ENCODE measurements at regions not wholly inside any gene's neighbourhood (a gene's known extent, or its start where the extent isn't known, plus 50 kb on each side); places are given as distances from the start of the nearest gene placed in this dataset.
A peak's percentile ranks its signal among the peaks of the same experiment; 100 is the strongest.

DNA sequence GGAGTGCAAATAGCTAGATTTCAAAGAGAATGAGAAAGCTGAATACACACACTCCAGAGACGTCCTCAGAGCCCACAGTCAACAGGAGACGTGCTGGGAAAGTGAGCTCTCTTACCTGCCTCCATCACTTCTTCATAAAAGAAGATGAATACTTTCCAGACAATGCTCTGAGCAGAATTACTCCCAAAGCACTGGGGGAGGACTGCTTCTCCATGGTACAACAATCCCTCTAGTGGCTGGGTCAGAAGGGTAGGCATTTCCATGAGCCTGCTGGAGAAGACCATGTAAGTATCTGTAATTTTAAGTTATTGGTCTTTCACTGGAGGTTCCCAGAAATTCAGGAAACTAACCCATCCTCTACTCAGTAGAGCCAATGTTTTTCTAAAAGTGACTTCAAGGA is 190.3 kb downstream of the RBM43 start:
- no peak overlapping the region for H2BK5ac ChIP-seq (ENCODE audit: insufficient read length, low read length)
- no peak overlapping the region for H3K14ac ChIP-seq (ENCODE audit: insufficient read depth, low read length)
- H3K27ac ChIP-seq (ENCODE audit: insufficient read length, low read depth, low read length) = peak overlapping the region; percentile 39
- H2BK15ac ChIP-seq (ENCODE audit: low read depth, low read length) = no peak overlapping the region
- H2BK12ac ChIP-seq (ENCODE audit: insufficient read length, low read depth, low read length) = no peak overlapping the region
- Mint-ChIP-seq H3K27ac (peak overlapping the region in 2 of 3 experiments; percentile 12 to 82; a peak in 3 of 7 replicates), H3K36me3 (ENCODE audit: insufficient read depth in 1 of 3, low read depth in 3 of 3) (peaks cover 12 to 20% (median 19%) of the 10 kb centered on the region in 3 experiments), H3K4me1 (peaks cover 20 to 25% of the 10 kb centered on the region in 2 experiments), H3K4me3 (no peak overlapping the region), H3K9me3 (peaks cover 15 to 19% of the 10 kb centered on the region in 2 experiments), H3K27me3 (ENCODE audit: low read depth) (no peaks in the 10 kb centered on the region)
- no peaks in the 10 kb centered on the region for H3K23me2 ChIP-seq (ENCODE audit: insufficient read length, low read depth, low read length, poor library complexity, severe bottlenecking)
- no peak overlapping the region for H3T11ph ChIP-seq (ENCODE audit: low read length)
- TF ChIP-seq CTCF (conservative IDR thresholded peaks at IDR 0.05) = peak; percentile 63
- no peak overlapping the region for H2BK120ac ChIP-seq (ENCODE audit: low read depth, low read length, poor library complexity, severe bottlenecking)
- DNase-seq = peak; percentile 53
- no peaks in the 10 kb centered on the region for H3K9me3 ChIP-seq (ENCODE audit: control insufficient read depth, low read depth, low read length)
- no peak overlapping the region for H3K23ac ChIP-seq (ENCODE audit: insufficient read length, low read depth, low read length)
- no peak overlapping the region for H2AK5ac ChIP-seq (ENCODE audit: insufficient read length, low read length)
- no peak overlapping the region for H3K9ac ChIP-seq (ENCODE audit: extremely low read depth, insufficient read length, low read length)
- H3K4me2 ChIP-seq (ENCODE audit: insufficient read depth, insufficient read length, low read length) = no peak overlapping the region
- H3K56ac ChIP-seq (ENCODE audit: insufficient read length, low read depth, low read length) = no peak overlapping the region
- H4K5ac ChIP-seq (ENCODE audit: insufficient read length, low read depth, low read length) = no peak overlapping the region
- H3K4ac ChIP-seq (ENCODE audit: low read depth, low read length) = no peak overlapping the region
- H4K91ac ChIP-seq (ENCODE audit: insufficient read length, low read depth, low read length) = no peak overlapping the region
- no peaks in the 10 kb centered on the region for H4K20me1 ChIP-seq (ENCODE audit: control insufficient read depth, insufficient read depth, insufficient read length)
- peak overlapping the region; percentile 52 for H2AFZ ChIP-seq (ENCODE audit: low read length)
- H3K4me1 ChIP-seq (ENCODE audit: insufficient read depth, low read length) = peaks cover 5% of the 10 kb centered on the region
- H3K27me3 ChIP-seq (ENCODE audit: insufficient read depth, low read length) = no peaks in the 10 kb centered on the region
- no peaks in the 10 kb centered on the region for H3K79me1 ChIP-seq (ENCODE audit: insufficient read depth, low read depth, low read length, poor library complexity, severe bottlenecking)
- whole genome bisulfite sequencing (ENCODE audit: extremely low coverage, insufficient read length, low lambda C conversion rate) = no CpG with 5 or more reads among the region's 2 CpGs
- no peak overlapping the region for H3K18ac ChIP-seq (ENCODE audit: insufficient read length, low read depth, low read length)
- H3K79me2 ChIP-seq (ENCODE audit: insufficient read depth, low read length) = no peaks in the 10 kb centered on the region
- no peak overlapping the region for H4K8ac ChIP-seq (replicated peaks; ENCODE audit: insufficient read length, low read depth, low read length)
- no peak overlapping the region for H2BK20ac ChIP-seq (ENCODE audit: low read depth, low read length, poor library complexity, severe bottlenecking)

Data from H9 (cell line).